GM19328 (cell line): ENCODE measurements at regions not wholly inside any gene's neighbourhood (a gene's known extent, or its start where the extent isn't known, plus 50 kb on each side); places are given as distances from the start of the nearest gene placed in this dataset.

Source experiments
- ATAC-seq: cut with Tn5 transposase; IDR thresholded peaks from one replicate; pipeline ENCODE4 v1.9.1; 2021; ENCODE audit warnings: mild to moderate bottlenecking, moderate library complexity; ENCODE audit not compliant: unreplicated experiment

DNA sequence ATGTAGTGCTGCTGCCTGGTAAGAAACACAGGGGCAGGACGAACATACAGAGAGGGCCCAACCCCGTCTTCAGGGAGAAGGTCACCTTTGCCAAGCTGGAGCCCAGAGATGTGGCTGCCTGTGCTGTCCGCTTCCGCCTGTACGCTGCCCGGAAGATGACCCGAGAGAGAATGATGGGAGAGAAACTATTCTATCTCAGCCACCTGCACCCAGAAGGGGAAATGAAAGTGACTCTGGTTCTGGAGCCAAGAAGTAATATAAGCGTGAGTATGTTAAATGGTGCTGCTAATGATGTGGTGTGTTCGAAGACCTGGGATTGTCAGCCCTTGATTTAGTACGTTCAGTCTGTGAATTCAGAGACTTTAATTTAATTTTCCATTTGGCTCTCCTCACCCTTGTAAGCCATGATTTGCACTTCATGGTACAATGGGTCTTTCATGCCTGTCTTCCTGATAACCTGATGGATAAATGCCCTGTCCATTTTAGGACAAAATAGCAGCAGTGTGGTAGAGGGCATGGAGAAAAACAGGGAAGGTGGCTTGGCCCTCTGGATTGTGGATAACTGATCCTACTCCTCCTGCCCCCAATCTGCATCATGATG lies 318.9 kb downstream of the SNAPC1 start:
- peak; percentile 82 for ATAC-seq

DNA sequence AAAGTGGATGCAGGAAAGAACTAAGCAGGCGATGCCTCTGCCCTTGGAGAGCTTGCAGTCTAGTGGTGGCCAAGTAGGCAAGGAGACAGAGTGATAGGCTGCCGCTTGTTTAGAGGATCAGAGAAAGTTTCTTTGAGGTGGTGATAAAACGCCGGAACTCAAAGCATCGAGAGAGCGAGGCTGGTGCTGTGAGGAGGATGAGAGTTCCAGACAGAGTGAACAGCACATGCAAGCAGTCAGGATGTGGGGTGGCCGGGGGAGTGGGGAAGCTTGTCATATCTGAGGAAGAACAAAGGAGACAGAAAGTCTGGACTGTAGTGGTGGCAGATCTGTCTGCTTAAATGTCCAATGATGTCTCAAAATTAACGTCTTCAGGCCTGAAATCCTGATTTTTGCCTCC lies 319.7 kb downstream of the SNAPC1 start:
- ATAC-seq, result no peak

DNA sequence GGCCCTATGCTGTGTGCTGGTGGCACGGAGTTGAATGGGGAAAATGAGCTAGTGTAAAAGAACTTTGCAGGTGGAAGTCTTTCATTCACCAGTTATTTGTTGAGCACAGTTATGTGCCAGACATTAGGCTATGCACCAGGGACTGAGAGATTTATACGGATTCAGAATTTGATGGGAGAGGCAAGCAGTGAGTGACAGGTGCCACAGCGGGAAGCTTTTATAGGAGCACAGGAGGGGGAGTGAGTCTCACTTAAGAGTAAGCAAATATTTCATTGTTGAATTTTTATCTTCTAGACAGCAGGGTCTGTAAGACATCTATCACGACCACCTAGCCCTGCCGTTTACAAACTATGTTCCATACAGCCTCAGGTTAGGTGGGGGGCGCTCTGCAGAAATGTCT lies 320.6 kb downstream of the SNAPC1 start:
- no peak for ATAC-seq

DNA sequence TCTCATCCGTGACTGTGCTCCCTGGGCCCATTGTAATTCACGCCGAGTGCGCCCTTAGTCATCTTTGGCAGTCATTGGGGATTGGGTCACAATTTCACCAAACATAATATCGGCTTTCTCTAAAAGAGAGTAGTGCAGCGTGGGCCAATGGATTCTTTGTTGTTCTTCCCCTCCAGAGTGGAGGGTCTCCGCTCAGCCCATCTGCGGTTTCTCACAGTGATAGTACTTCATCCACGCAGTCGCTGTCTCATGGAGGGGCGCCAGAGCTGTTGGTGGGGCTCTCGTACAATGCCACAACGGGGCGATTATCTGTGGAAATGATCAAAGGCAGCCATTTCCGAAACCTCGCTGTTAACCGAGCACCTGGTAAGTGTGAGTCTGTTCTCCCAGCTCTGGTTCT lies 321.8 kb downstream of the SNAPC1 start:
- no peak for ATAC-seq

DNA sequence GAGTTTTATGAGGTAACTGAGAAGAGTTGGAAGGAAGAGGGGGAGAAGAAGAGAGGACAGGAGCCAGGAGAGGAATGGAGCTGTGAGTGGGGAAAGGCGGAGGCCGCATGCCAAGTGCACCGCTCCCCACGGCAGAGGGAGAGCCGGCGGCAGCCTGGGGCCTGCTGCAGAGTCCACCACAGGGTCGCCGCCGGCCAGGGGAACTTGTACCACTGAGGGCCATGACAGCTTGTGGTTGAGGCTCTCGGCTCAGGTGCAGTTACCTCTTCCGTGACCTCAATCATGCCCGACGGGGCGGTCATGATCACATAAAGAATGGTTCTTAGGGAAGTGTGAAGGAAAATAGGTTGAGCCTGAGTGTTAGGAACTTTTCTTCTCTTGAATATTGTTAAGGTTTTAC lies 325.0 kb downstream of the SNAPC1 start:
- no peak for ATAC-seq

DNA sequence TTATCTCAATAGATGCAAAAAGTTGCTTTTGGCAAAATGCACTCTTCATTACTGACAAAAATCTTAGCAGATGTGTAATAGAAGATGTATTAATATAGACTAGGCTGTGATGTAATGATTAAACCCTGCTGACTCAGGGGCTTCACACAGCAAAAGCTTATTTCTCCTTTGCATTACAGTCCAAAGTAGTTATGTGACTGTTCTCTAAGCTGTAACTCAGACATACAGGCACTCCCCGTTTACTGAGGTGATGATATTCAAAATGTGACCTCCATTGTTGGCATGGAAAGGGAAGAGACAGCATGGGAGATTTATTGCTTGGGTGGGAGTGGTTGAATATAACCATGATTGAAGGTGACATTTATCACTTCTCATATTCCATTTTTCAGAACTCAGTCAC lies 331.5 kb downstream of the SNAPC1 start:
- no peak for ATAC-seq

DNA sequence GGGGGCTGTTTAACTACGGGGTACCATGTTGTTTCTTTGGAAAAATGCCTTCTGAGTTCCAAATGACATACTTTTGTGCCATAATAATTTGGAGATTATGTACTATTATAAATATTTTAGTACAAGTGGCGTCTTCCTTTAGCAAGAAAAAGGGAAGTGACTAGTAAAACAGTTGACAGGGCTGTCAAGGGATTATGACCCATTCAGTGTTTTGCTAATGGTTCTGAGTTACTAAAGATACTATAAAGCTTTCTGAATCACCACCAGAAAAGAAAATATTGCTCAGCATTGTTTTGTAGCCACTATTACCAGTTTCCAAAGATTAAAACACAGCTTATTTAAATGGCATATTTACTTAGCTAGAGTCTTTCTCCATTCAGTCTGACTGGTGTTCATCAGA lies 334.9 kb downstream of the SNAPC1 start:
- ATAC-seq, result no peak

DNA sequence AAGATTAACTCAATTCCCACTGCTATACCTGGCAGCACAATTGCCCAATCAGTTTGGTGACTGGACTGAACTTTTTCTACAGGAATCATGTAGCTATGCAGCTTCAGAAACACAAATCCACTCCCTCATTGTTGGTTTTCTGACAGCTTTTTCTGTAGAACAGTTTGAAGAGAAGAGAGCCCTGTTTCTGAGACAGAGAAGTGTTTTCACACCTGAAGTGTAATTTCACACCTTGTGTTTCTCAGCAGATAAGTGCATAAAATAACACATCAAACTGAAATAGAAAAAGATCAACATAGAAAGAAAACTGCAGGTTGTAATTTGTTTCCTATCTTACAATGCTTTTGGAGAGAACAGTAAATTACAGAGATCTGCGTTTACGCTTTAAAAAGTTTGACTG lies 335.6 kb downstream of the SNAPC1 start:
- no peak for ATAC-seq

DNA sequence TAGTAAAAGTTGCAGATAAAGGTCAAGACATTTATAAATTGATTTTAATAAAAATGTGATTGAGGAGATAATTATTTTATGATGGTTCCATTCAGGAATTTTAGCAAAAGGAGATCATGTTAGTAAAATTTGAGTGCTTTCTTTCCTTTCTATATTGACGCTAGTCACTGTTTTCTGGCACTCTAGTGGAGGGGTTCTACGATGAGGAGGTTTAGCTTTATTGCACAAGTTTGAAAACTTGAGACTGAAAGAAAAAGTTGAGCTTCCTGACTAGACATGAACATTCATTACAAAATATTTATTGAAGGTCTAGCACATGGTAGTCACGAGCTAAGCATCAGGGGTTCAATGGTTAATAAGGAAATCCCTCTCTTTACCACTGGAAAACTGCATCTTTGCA lies 336.1 kb downstream of the SNAPC1 start:
- ATAC-seq, result no peak

DNA sequence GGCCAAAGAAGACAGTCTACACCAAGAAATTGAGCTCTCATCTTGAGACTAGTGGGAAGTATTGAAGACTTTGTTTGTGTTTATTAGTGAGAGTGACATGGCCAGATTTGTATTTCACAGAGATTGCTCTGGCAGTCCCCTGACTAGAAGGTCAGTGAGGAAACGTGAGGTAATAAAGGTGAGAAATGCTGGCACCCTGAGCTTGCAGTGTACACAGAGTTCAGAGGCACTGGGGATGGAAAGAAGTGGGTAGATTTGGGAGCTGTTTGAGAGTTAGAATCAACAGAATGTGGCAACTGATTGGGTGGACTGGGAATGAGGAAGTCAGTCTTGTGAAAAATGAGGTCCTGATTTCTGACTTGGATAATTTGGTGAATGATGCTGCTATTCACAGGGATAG lies 336.9 kb downstream of the SNAPC1 start:
- no peak for ATAC-seq

DNA sequence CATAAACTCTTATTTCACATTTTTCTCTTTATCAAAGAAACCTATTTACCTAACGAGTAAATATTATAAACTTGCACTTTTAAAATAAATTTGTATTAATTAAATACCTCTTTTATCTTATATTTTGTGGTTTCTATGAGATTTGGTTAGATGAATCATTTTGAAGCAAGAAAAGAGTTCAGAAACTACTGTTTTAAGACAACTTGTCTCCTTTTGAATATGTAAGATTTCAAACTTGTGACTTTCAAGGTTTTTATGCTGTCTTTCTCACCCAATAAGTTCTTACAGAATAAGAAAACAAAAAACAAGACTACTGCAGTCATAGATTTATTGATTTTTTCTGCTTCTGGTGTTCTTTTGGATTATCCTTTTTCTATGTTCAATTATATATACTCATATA lies 339.0 kb downstream of the SNAPC1 start:
- ATAC-seq, result no peak

DNA sequence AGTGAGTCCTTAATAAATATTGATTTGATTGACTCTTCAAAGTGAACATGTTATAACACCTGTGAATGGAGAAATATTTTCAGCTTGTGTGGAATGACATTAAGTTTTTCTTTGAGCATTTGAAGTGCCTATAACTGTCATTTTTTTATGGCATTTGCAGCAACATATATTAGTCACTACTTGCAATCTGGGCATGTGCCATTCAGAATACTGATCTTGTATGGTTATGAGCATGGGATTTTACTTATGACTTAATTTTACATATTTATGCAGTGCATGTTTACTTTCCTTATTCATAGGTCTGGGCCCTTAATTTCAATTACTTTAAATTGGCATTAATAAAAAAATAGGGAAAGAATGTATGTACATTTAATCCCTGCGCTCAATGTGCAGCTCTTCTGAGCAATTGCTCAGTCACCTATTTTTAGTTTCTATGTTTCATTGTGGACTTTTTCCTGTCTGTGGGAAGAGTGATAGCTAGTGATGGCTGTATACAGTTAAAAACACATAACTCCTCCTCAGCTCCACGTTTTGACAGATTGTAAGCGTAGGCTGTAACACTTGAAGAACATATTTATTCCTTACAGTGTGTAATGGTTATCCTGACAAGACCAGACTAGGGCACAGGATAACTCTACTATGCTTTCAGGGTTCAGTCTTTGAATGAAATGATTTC lies 339.6 kb downstream of the SNAPC1 start:
- ATAC-seq, result no peak

DNA sequence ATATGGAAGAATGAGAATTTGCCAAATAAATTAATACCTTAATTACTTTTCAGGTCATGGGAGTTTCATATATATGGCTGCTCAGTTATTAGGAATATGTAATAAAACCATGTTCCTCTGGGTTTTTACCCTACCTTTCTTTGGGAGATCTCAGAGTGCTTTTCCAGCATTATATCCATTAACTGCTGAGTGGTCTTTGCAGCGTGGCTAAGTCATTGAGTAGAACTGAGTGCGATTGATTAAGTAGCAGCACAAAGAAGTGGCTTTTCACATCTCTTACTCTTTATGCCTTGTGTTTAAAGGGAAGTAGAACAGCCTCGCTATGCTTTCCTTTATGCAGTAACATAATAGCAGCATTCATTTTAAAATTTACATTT lies 340.1 kb downstream of the SNAPC1 start:
- no peak for ATAC-seq

DNA sequence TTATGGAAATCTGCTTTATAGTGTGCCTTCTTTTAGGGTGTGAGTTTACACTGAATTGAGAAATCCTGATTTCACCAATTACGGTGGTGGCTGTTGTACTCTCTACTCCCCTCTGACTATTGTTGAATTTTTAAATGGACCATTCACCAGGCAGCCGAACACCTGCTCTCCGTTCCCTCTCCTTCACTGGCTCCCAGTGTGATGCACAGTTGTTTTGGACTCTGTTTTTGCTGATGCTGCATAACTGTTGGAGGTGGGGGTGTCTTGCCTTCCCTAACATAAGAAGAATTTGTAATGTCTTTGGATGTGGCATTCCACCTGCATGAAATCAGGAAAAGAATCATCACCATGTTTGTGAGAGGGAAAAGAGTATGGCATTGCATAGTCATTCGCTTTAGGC lies 341.2 kb downstream of the SNAPC1 start:
- ATAC-seq, result no peak

DNA sequence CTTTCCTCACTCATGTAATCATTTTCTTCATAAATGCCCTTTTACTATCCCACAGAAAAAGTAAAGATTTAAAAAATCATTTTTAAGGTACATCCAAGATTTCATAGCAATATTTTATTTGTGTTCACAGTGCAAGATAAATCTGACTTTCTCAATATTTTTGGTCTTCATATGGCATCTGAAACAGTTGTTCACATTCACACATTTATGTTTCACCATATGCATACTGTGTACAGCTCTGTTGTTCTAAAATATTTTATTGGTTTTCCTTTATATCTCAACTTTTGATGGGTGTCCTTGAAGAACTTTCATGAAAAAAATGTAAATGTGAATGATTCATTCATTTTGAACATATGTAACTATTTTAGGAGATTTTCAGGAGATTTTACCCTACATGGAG lies 348.7 kb downstream of the SNAPC1 start:
- ATAC-seq, result no peak

DNA sequence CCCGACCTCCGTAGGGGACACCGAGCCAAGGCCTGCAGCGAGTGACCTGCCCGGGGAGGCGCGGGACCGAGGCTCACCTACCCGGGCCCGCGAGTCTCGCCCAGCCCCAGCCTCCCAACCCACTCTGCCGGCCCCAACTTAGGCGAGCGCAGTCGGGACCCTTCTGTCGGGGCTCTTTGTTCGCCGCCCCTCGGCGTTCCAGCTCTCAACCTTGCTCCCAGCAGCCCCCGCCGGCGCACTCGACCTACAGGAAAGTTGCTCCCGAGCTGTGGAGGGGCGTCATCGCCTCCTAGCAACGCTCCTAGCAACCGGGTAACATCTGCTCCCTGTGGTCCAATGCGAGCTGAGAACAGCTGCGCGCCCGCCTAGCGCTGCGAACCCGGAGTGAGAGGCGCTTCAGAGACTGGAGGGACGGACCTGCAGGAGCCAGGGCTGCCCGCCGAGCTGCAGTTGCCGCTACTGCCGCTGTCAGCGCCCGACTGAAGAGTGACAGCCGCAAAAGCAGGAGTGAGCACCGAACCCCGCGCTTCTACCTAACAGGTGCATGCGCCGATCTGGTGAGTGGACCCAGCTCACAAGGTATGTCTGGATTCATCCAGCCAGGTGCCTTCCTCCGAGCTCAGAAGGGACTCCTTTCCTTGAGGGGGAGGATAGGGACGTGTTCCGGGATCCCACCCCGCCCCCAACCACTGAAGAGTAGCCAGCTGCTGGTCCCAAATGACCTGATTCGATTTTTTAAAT lies 355.0 kb downstream of the SNAPC1 start:
- ATAC-seq, result peak; percentile 94

DNA sequence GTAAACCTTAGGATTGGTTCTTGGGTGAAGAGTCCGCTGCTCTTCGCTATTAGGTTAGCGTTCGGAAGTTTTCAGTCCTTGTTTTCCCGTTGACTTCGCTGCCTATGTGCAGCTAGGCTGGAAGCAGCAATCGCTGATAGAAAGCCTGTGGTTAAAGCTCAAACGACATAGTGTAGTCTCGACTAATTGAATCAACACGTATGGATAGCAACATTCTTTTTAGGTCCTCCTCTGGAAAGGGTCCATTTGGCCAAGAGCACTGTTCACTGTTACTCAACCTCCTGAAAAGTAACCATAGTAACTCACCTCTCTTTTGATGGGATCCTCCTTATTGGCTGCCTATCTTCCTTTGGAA lies 355.5 kb downstream of the SNAPC1 start:
- no peak for ATAC-seq

DNA sequence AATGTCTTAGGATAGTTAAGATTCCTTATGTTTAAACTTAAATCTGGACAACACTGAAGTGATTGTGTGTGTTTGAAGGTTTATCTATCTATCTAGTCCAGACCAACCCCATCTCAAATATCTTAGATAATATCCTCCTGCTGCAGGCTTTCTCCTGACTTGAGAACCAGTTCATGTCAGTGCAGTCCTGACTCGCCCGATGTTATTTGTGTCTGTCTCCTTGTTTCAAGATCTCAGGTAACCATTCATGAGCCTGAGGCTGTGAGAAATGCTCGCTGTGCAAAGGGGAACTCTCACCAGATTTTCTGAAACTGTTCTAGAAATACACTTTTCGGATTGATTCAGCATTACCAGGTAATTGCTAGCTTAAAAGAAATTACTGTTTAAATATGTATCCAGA lies 356.2 kb downstream of the SNAPC1 start:
- ATAC-seq, result no peak

DNA sequence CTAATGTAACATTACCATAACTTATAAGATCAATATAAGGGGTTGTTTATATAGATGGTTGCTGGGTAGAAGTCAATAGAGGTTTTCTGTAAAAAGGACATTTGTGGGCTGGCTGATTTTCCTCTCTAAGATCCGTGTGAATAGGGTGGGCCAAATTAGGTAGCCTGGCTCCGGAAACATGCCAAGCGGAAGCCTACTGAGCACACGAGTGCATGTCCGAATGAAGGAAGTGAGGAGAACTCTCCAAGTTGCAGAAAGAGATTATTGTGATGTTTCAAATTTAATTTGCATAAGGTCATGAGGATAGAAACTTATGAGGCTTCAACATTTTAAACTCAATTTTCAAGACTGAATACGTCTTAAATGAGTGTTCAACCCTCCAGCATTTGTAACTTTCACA lies 356.7 kb downstream of the SNAPC1 start:
- ATAC-seq, result no peak

DNA sequence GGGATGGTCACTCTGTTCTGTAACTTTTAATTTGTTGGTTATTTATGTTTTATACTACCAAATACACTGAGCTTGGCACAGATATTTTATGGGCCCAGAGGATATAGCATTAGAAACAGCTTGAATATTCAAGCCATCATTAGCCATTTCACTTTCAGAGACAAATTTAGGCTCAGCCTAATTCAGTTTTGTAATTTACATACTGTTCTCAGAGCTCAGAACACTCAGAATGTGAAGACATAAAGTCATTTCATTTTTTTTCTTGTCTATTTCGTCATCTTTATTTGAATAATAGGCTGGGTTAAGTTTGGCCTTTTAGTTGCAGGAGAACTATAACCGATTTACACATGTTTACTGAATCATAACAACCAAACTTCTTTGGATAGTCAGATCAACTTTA lies 361.7 kb downstream of the SNAPC1 start:
- ATAC-seq, result peak; percentile 47

DNA sequence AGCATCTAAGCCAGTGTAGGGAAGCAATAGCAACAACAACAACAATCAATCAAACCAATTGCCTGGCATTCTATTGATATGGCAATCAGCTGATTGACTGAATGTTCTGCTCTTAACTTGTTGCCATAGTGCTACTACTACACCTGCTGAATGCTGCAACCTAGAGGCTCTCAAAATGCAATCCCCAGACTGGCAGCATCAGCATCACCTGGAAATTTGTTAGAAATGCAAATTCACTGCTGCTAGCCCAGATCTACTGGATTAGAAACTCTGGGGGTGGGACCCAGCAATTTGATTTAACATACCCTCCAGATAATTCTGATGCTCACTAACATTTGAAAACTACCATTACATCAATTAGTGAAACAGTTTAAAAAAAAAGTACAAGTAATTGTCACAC lies 363.6 kb downstream of the SNAPC1 start:
- ATAC-seq, result no peak

DNA sequence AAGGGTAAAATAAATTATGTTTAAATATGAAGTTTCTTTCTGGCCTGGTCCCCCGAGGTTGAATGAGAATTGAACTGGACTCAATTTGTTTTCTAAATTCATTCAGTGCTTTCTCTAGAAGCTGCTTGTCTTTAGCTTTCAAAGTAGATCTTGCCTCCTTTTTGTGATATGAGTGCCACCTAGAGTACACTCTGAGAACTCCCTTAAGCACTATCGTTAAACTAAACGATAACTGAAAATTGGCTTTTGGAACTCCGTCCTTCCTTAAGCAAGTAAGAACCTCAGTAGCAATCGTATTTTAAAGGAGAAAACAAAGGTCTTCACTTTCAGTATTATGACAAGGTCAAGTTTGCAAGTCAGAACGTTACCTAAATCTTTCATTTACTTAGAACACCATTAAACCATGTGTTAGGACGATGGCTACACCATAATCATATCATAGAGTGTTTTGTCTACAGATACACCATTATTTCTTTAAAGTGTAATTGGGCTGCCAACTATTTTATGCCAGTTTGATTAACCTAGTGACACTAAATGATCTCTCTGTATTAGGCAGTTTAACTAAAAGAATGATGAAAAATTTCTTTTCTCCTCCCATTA lies 364.8 kb downstream of the SNAPC1 start:
- ATAC-seq, result peak; percentile 46
